Fibroblast of skin of scalp (primary cell): ENCODE measurements at regions not wholly inside any gene's neighbourhood (a gene's known extent, or its start where the extent isn't known, plus 50 kb on each side); places are given as distances from the start of the nearest gene placed in this dataset.

Experiments
- DNase-seq: peaks from one replicate; pipeline ENCODE4 v3.0.0-alpha.2; 2013

GRCh38 chr1:4046836-4047461 is 146.9 kb upstream of the C1orf174 start:
- DNase-seq: no peak

GRCh38 chr1:4047666-4048065 is 147.6 kb upstream of the C1orf174 start:
- no peak for DNase-seq

GRCh38 chr1:4048076-4048475 is 148.0 kb upstream of the C1orf174 start:
- no peak for DNase-seq

GRCh38 chr1:4048921-4049320 is 148.8 kb upstream of the C1orf174 start:
- DNase-seq: no peak

- DNase-seq: no peak
Measured at GRCh38 chr1:4050998-4051397, 150.9 kb upstream of the C1orf174 start.

GRCh38 chr1:4052657-4053056 is 152.6 kb upstream of the C1orf174 start:
- DNase-seq: no peak

GRCh38 chr1:4053160-4053748 is 153.2 kb upstream of the C1orf174 start:
- no peak for DNase-seq

GRCh38 chr1:4053774-4054173 is 153.7 kb upstream of the C1orf174 start:
- DNase-seq: no peak

GRCh38 chr1:4055294-4055967 is 155.4 kb upstream of the C1orf174 start:
- DNase-seq: no peak

GRCh38 chr1:4056422-4056821 is 156.3 kb upstream of the C1orf174 start:
- DNase-seq: no peak

- no peak for DNase-seq
Measured at GRCh38 chr1:4056989-4057388, 156.9 kb upstream of the C1orf174 start.

- no peak for DNase-seq
Measured at GRCh38 chr1:4057603-4058002, 157.5 kb upstream of the C1orf174 start.

GRCh38 chr1:4058122-4058521 is 158.1 kb upstream of the C1orf174 start:
- DNase-seq: no peak

- DNase-seq: no peak
Measured at GRCh38 chr1:4058706-4059105, 158.6 kb upstream of the C1orf174 start.

- no peak for DNase-seq
Measured at GRCh38 chr1:4059270-4059669, 159.2 kb upstream of the C1orf174 start.

- no peak for DNase-seq
Measured at GRCh38 chr1:4060850-4061249, 160.8 kb upstream of the C1orf174 start.

- no peak for DNase-seq
Measured at GRCh38 chr1:4061521-4062031, 161.5 kb upstream of the C1orf174 start.

- DNase-seq: no peak
Measured at GRCh38 chr1:4062041-4062440, 162.0 kb upstream of the C1orf174 start.

- no peak for DNase-seq
Measured at GRCh38 chr1:4062560-4062959, 162.5 kb upstream of the C1orf174 start.

- no peak for DNase-seq
Measured at GRCh38 chr1:4062992-4063391, 162.9 kb upstream of the C1orf174 start.

- DNase-seq: no peak
Measured at GRCh38 chr1:4063516-4063915, 163.4 kb upstream of the C1orf174 start.

GRCh38 chr1:4064150-4064889 is 164.2 kb upstream of the C1orf174 start:
- DNase-seq: no peak
